ENCODE measurements at regions not wholly inside any gene's neighbourhood (a gene's known extent, or its start where the extent isn't known, plus 50 kb on each side); places are given as distances from the start of the nearest gene placed in this dataset.

GRCh38 chr7:51700593-51701215 is 384.1 kb upstream of the COBL start:
- CTCF ChIA-PET (ENCODE audit: partially characterized antibody), result no interaction called here
- no peak overlapping the region for H3K4me2 ChIP-seq (ENCODE audit: insufficient read depth in 1 of 2, low read depth in 2 of 2, low read length in 2 of 2)
- H2BK5ac ChIP-seq (ENCODE audit: low read depth, low read length), result no peak overlapping the region
- H3K23me2 ChIP-seq (ENCODE audit: low read depth, low read length), result no peaks in the 10 kb centered on the region
- POLR2A ChIA-PET (ENCODE audit: partially characterized antibody), result no interaction called here
- no peak overlapping the region for H2BK15ac ChIP-seq (ENCODE audit: low read length)
- H3K4me3 ChIP-seq (ENCODE audit: extremely low read depth in 1 of 4, insufficient read depth in 2 of 4, low read depth in 3 of 4, low read length in 4 of 4), result no peak overlapping the region
- H4K20me1 ChIP-seq (replicated peaks in 1 of 2; ENCODE audit: control insufficient read depth in 1 of 2, insufficient read depth in 2 of 2, low read length in 2 of 2), result no peaks in the 10 kb centered on the region
- FAIRE-seq, result no peak
- DNase-seq (ENCODE audit: low read depth in 1 of 2, low spot score in 2 of 2), result no peak
- no peaks in the 10 kb centered on the region for H3K4me1 ChIP-seq (replicated peaks in 1 of 4; ENCODE audit: control insufficient read depth in 3 of 4, insufficient read depth in 4 of 4, low read length in 3 of 4)
- no peak overlapping the region for H2AK5ac ChIP-seq (ENCODE audit: low read depth, low read length)
- no peak overlapping the region for H3K9ac ChIP-seq (replicated peaks in 1 of 4; ENCODE audit: extremely low read depth in 1 of 4, low read depth in 3 of 4, low read length in 3 of 4)
- no peak overlapping the region for H3K27ac ChIP-seq (ENCODE audit: low read depth, low read length)
- no peak overlapping the region for H2BK12ac ChIP-seq (ENCODE audit: low read depth, low read length)
- no peaks in the 10 kb centered on the region for H3K27me3 ChIP-seq (replicated peaks in 1 of 4; ENCODE audit: control insufficient read depth in 3 of 4, extremely low read depth in 1 of 4, insufficient read depth in 3 of 4, low read length in 3 of 4)
- peaks cover 3% of the 10 kb centered on the region in 2 experiments; a peak in 3 of 4 replicates for H3K9me3 ChIP-seq (ENCODE audit: insufficient read depth in 2 of 2, low read depth in 1 of 2, low read length in 1 of 2)
- 71% methylated on average over 3 of the region's 3 CpGs; no CpG with 5 or more reads in 1 of the 2 experiments for WGBS, 2 experiments (ENCODE audit: extremely low coverage in 1 of 2, insufficient coverage in 1 of 2, insufficient read length in 1 of 2, insufficient replicate concordance in 2 of 2, low coverage in 1 of 2, low lambda C conversion rate in 2 of 2, missing lambda C conversion rate in 1 of 2)
- no peak overlapping the region for H2AFZ ChIP-seq (ENCODE audit: low read length)
- H3K4ac ChIP-seq (replicated peaks; ENCODE audit: insufficient read length, low read depth, low read length), result no peak overlapping the region
- H3K79me2 ChIP-seq (ENCODE audit: control insufficient read depth in 1 of 2, insufficient read depth in 2 of 2, low read length in 2 of 2), result no peaks in the 10 kb centered on the region
- H3K79me1 ChIP-seq (ENCODE audit: low read depth, low read length), result no peaks in the 10 kb centered on the region
- H2BK120ac ChIP-seq (replicated peaks; ENCODE audit: low read depth, low read length), result no peak overlapping the region
- H3K14ac ChIP-seq (ENCODE audit: insufficient read length), result no peak overlapping the region
- H3K56ac ChIP-seq (replicated peaks; ENCODE audit: insufficient read length, low read depth, low read length), result no peak overlapping the region
- H3K18ac ChIP-seq (ENCODE audit: extremely low read depth, low read length), result no peak overlapping the region
- no peak overlapping the region for H4K91ac ChIP-seq (replicated peaks; ENCODE audit: insufficient read length, low read length)
- H4K8ac ChIP-seq (ENCODE audit: extremely low read depth, insufficient read depth, low read length), result no peak overlapping the region
- H2BK20ac ChIP-seq (ENCODE audit: low read length), result no peak overlapping the region
- no peaks in the 10 kb centered on the region for H3K36me3 ChIP-seq (ENCODE audit: control insufficient read depth in 2 of 4, insufficient read depth in 4 of 4, low read length in 3 of 4)
- H4K5ac ChIP-seq (ENCODE audit: insufficient read length, low read depth, low read length), result no peak overlapping the region
- H3K23ac ChIP-seq (ENCODE audit: insufficient read length), result no peak overlapping the region
- TF ChIP-seq SP2 (IDR thresholded peaks at IDR 0.05; ENCODE audit: low read length) (no peak), ASH2L (IDR thresholded peaks at IDR 0.05; ENCODE audit: low read length) (no peak), PHF8 (conservative IDR thresholded peaks at IDR 0.05; ENCODE audit: low read depth, low read length) (no peak), CBX5 (IDR thresholded peaks at IDR 0.05; ENCODE audit: low read depth, low read length) (no peak), CREB1 (IDR thresholded peaks at IDR 0.05) (no peak), HDAC6 (IDR thresholded peaks at IDR 0.05; ENCODE audit: low read depth, low read length) (no peak), RBBP5 (IDR thresholded peaks at IDR 0.05; ENCODE audit: borderline replicate concordance, low read depth, low read length) (no peak), KDM4A (IDR thresholded peaks at IDR 0.05; ENCODE audit: low read depth, low read length, severe bottlenecking) (no peak), CHD2 (IDR thresholded peaks at IDR 0.05; ENCODE audit: low read length) (no peak), POLR2AphosphoS5 (IDR thresholded peaks at IDR 0.05; ENCODE audit: low read depth, low read length) (no peak), EZH2 (IDR thresholded peaks at IDR 0.05; ENCODE audit: low read depth, low read length, severe bottlenecking) (no peak), EGR1 (IDR thresholded peaks at IDR 0.05; ENCODE audit: borderline replicate concordance, low read depth, low read length) (no peak), EP300 (IDR thresholded peaks at IDR 0.05; ENCODE audit: borderline replicate concordance in 1 of 2, low read depth in 2 of 2, low read length in 2 of 2) (no peak), SIX5 (IDR thresholded peaks at IDR 0.05; ENCODE audit: low read depth, low read length) (no peak), YY1 (IDR thresholded peaks at IDR 0.05; ENCODE audit: low read depth, low read length) (no peak)

Data from H1 (cell line).